ENCODE measurements at regions not wholly inside any gene's neighbourhood (a gene's known extent, or its start where the extent isn't known, plus 50 kb on each side); places are given as distances from the start of the nearest gene placed in this dataset.
A peak's percentile ranks its signal among the peaks of the same experiment; 100 is the strongest.

- no peak for TF ChIP-seq CTCF (IDR thresholded peaks at IDR 0.05)
- 100% methylated on average over 4 of the region's 5 CpGs for WGBS (ENCODE audit: insufficient coverage)
- H3K9me3 ChIP-seq (replicated peaks in 1 of 2; ENCODE audit: control insufficient read depth in 1 of 2, insufficient read depth in 1 of 2, low read length in 2 of 2): no peaks in the 10 kb centered on the region
- Mint-ChIP-seq H3K36me3 (peaks cover 23 to 42% of the 10 kb centered on the region in 2 donors), H3K4me1 (no peaks in the 10 kb centered on the region), H3K9me3 (no peaks in the 10 kb centered on the region), H3K27ac (no peak overlapping the region), H3K27me3 (ENCODE audit: low read depth in 3 of 3) (peaks cover 1 to 3% (median 3%) of the 10 kb centered on the region in 3 donors), H3K4me3 (no peak overlapping the region)
- no peak overlapping the region for H3K4me3 ChIP-seq (replicated peaks in 1 of 3; ENCODE audit: low read depth in 2 of 3, low read length in 3 of 3)
- no peak overlapping the region for H2AFZ ChIP-seq (ENCODE audit: insufficient read depth, low read depth, low read length, poor library complexity, severe bottlenecking)
- H3K27ac ChIP-seq (ENCODE audit: low read depth in 1 of 2, low read length in 2 of 2): no peak overlapping the region
- H3K4me2 ChIP-seq (replicated peaks; ENCODE audit: extremely low read depth, low read length, poor library complexity, severe bottlenecking): no peak overlapping the region
- H3K36me3 ChIP-seq (replicated peaks in 1 of 2; ENCODE audit: control insufficient read depth in 1 of 2, insufficient read depth in 2 of 2, low read length in 2 of 2): peaks cover 0 to 5% of the 10 kb centered on the region in 2 donors
- no peak for DNase-seq
- H3K4me1 ChIP-seq (ENCODE audit: control insufficient read depth in 1 of 2, insufficient read depth in 2 of 2, low read length in 2 of 2): no peaks in the 10 kb centered on the region
- intact Hi-C loops (cut with micrococcal nuclease): no loop called here
- no peak overlapping the region for H3K9ac ChIP-seq (ENCODE audit: insufficient read depth, low read length, poor library complexity, severe bottlenecking)
- H3K79me2 ChIP-seq (ENCODE audit: insufficient read depth, low read length): no peaks in the 10 kb centered on the region
- H4K20me1 ChIP-seq (ENCODE audit: insufficient read depth, low read length): no peaks in the 10 kb centered on the region
- no peaks in the 10 kb centered on the region for H3K27me3 ChIP-seq (ENCODE audit: control insufficient read depth in 2 of 2, insufficient read depth in 2 of 2, low read length in 2 of 2)
These were observed 86.2 kb downstream of the RRM2 start for GRCh38 chr2:10208736-10209135.

DNA sequence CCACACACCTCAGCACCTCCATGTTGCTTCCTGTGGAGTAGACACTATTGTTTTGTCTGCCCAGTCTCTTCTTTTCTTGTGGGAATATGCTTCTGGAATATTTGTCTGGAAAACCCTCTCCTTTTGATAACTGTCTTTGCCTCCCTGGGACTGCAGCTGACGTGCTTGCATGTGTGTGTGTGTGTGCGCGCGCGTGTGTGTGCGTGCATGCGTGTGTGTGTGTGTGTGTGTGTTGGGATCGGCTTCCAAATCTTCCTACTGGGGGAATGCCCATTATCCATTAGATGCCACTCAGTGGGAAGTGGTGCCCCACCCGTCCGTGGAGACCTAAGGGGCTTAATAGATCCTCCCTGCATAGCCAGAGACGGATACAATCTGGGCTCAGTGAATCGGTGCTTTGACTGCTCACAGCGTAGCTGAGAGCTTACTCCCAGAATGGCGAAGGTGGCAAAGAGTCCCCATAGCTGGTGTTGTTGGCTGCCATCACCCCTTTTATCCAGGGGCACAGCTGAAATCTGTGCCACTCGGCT is 86.9 kb downstream of the RRM2 start:
- peak overlapping the region in 1 of 7 donors; percentile 11 for H3K27ac Mint-ChIP-seq

More for the DNA sequence above, 86.9 kb downstream of the RRM2 start:
- H3K9me3 Mint-ChIP-seq: no peaks in the 10 kb centered on the region
- no peak overlapping the region for H3K4me2 ChIP-seq (replicated peaks; ENCODE audit: extremely low read depth, low read length, poor library complexity, severe bottlenecking)
- no peak overlapping the region for H3K27ac ChIP-seq (ENCODE audit: low read depth in 1 of 2, low read length in 2 of 2)
- WGBS (ENCODE audit: insufficient coverage): 98% methylated on average over 5 of the region's 15 CpGs
- no peak overlapping the region for H3K9ac ChIP-seq (ENCODE audit: insufficient read depth, low read length, poor library complexity, severe bottlenecking)
- peaks cover 23 to 39% of the 10 kb centered on the region in 2 donors for H3K36me3 Mint-ChIP-seq
- no peaks in the 10 kb centered on the region for H3K4me1 Mint-ChIP-seq
- H3K79me2 ChIP-seq (ENCODE audit: insufficient read depth, low read length): no peaks in the 10 kb centered on the region
- H4K20me1 ChIP-seq (ENCODE audit: insufficient read depth, low read length): no peaks in the 10 kb centered on the region
- TF ChIP-seq CTCF (IDR thresholded peaks at IDR 0.05): no peak
- no peak overlapping the region for H3K4me3 Mint-ChIP-seq
- intact Hi-C loops (cut with micrococcal nuclease): no loop called here
- no peaks in the 10 kb centered on the region for H3K27me3 ChIP-seq (ENCODE audit: control insufficient read depth in 2 of 2, insufficient read depth in 2 of 2, low read length in 2 of 2)
- no peak for DNase-seq
- no peak overlapping the region for H3K4me3 ChIP-seq (replicated peaks in 1 of 3; ENCODE audit: low read depth in 2 of 3, low read length in 3 of 3)
- peaks cover 0 to 5% of the 10 kb centered on the region in 2 donors for H3K36me3 ChIP-seq (replicated peaks in 1 of 2; ENCODE audit: control insufficient read depth in 1 of 2, insufficient read depth in 2 of 2, low read length in 2 of 2)
- H3K4me1 ChIP-seq (ENCODE audit: control insufficient read depth in 1 of 2, insufficient read depth in 2 of 2, low read length in 2 of 2): no peaks in the 10 kb centered on the region
- peaks cover 1 to 3% (median 3%) of the 10 kb centered on the region in 3 donors for H3K27me3 Mint-ChIP-seq (ENCODE audit: low read depth in 3 of 3)
- no peaks in the 10 kb centered on the region for H3K9me3 ChIP-seq (replicated peaks in 1 of 2; ENCODE audit: control insufficient read depth in 1 of 2, insufficient read depth in 1 of 2, low read length in 2 of 2)
- H2AFZ ChIP-seq (ENCODE audit: insufficient read depth, low read depth, low read length, poor library complexity, severe bottlenecking): no peak overlapping the region

All from CD14-positive monocyte (primary cell).